Neural progenitor cell (in vitro differentiated cells): ENCODE measurements at regions not wholly inside any gene's neighbourhood (a gene's known extent, or its start where the extent isn't known, plus 50 kb on each side); places are given as distances from the start of the nearest gene placed in this dataset.

Experiments used
- EZH2 ChIP-seq: fragments of 200-600 bp; sonication (generic); IDR thresholded peaks from 2 replicates; pipeline ENCODE4 v1.6.1; 2017; ENCODE audit warnings: antibody characterized with exemption, mild to moderate bottlenecking, moderate library complexity
- EZH2phosphoT487 ChIP-seq: fragments of 200-600 bp; sonication (generic); IDR thresholded peaks from 2 replicates; pipeline ENCODE4 v1.6.1; 2017; ENCODE audit warnings: antibody characterized with exemption
- TF ChIP-seq, protein P1 (sequence below): fragments of 200-600 bp; sonication (generic); IDR thresholded peaks from 2 replicates; pipeline ENCODE4 v1.5.1; 2017; ENCODE audit warnings: antibody characterized with exemption, mild to moderate bottlenecking

DNA sequence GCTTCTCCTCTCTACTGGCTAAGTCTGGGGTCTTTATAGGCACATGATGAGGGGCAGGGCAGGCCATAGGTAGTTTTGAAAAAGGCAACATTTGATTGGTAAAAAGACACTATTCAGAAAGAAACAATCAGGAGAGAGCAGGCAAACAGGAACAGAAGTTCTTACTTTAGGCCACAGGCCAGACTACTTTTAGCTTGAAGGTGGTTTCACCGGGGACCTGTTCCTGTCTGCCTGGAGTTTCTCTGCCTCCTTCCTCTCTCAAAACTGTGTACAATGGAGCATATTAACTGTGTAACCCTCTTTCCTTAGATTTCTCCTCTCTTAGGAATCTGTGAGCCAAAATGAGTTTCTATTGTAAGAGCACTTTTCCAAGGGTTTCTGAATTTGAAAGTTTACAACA is 167.9 kb upstream of the AVPR1A start:
- TF ChIP-seq, protein P1, sequence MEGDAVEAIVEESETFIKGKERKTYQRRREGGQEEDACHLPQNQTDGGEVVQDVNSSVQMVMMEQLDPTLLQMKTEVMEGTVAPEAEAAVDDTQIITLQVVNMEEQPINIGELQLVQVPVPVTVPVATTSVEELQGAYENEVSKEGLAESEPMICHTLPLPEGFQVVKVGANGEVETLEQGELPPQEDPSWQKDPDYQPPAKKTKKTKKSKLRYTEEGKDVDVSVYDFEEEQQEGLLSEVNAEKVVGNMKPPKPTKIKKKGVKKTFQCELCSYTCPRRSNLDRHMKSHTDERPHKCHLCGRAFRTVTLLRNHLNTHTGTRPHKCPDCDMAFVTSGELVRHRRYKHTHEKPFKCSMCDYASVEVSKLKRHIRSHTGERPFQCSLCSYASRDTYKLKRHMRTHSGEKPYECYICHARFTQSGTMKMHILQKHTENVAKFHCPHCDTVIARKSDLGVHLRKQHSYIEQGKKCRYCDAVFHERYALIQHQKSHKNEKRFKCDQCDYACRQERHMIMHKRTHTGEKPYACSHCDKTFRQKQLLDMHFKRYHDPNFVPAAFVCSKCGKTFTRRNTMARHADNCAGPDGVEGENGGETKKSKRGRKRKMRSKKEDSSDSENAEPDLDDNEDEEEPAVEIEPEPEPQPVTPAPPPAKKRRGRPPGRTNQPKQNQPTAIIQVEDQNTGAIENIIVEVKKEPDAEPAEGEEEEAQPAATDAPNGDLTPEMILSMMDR: no peak
- no peak for TF ChIP-seq EZH2
- no peak for TF ChIP-seq EZH2phosphoT487
